Neuron (in vitro differentiated cells): ENCODE measurements at regions not wholly inside any gene's neighbourhood (a gene's known extent, or its start where the extent isn't known, plus 50 kb on each side); places are given as distances from the start of the nearest gene placed in this dataset.
A peak's percentile ranks its signal among the peaks of the same experiment; 100 is the strongest.

Source experiments
- H2AFZ ChIP-seq: one replicate; pipeline ENCODE4 v1.6.1; 2013; ENCODE audit warnings: low read depth, mild to moderate bottlenecking, inconsistent platforms, low read length, moderate library complexity
- H3K27me3 ChIP-seq: one replicate; pipeline ENCODE4 v1.6.1; 2013; ENCODE audit warnings: low read length; ENCODE audit not compliant: insufficient read depth
- H3K36me3 ChIP-seq: one replicate; pipeline ENCODE4 v1.6.1; 2013; ENCODE audit warnings: low read length; ENCODE audit not compliant: insufficient read depth
- H3K4me1 ChIP-seq: one replicate; pipeline ENCODE4 v1.6.1; 2013; ENCODE audit warnings: low read length; ENCODE audit not compliant: insufficient read depth
- H3K4me3 ChIP-seq: 2 replicates; pipeline ENCODE4 v1.5.1; 2013; ENCODE audit warnings: mild to moderate bottlenecking, low read length, moderate library complexity
- H3K9me3 ChIP-seq: one replicate; pipeline ENCODE4 v1.6.1; 2013; ENCODE audit warnings: low read length

DNA sequence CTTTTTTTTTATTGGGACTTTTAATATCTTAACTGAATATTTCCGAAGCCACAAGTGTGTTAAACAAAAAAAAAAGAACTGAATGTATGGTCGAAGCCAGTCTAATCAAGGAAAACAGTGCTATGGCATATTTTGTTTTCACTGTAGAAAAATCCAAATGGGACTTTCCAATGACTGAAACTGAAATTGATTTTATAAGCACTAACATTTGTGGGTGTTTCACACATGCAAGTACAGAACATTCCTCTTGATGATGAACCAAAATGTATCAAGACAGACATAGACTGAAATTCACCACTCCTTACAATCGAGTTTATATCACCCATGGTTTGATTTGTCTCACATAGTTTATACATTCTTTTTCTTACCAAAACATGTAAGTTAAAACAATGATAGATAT, 1026.8 kb downstream of the CDH18 start:
- Histone ChIP-seq H3K36me3 (no peaks in the 10 kb centered on the region), H3K4me3 (no peak overlapping the region), H2AFZ (no peak overlapping the region), H3K27me3 (no peaks in the 10 kb centered on the region), H3K4me1 (no peaks in the 10 kb centered on the region), H3K9me3 (no peaks in the 10 kb centered on the region)

GRCh38 chr5:18965893-18966292, 1022.1 kb downstream of the CDH18 start:
- Histone ChIP-seq H2AFZ (no peak overlapping the region), H3K9me3 (no peaks in the 10 kb centered on the region), H3K4me1 (no peaks in the 10 kb centered on the region), H3K4me3 (no peak overlapping the region), H3K27me3 (no peaks in the 10 kb centered on the region), H3K36me3 (no peaks in the 10 kb centered on the region)

DNA sequence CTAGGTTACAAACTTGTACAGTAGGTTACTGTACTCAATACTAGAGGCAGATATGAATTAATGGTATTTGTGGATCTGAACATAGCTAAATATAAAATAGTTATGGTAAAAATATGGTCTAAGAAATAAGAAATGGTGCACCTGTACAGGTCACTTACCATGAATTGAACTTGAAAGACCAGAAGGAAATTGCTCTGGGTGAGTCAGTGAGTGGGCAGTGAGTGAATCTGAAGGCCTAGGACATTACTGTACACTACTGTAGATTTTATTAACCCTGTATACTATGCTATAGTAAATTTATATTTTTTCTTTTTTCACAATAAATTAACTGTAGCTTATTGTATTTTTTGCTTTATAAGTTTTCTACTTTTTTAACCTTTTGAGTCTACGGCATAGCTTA, 1020.4 kb downstream of the CDH18 start:
- Histone ChIP-seq H3K4me3 (no peak overlapping the region), H3K36me3 (no peaks in the 10 kb centered on the region), H3K4me1 (no peaks in the 10 kb centered on the region), H2AFZ (no peak overlapping the region), H3K9me3 (no peaks in the 10 kb centered on the region), H3K27me3 (no peaks in the 10 kb centered on the region)

GRCh38 chr5:18968966-18969365, 1019.0 kb downstream of the CDH18 start:
- H3K9me3 ChIP-seq, result no peaks in the 10 kb centered on the region

DNA sequence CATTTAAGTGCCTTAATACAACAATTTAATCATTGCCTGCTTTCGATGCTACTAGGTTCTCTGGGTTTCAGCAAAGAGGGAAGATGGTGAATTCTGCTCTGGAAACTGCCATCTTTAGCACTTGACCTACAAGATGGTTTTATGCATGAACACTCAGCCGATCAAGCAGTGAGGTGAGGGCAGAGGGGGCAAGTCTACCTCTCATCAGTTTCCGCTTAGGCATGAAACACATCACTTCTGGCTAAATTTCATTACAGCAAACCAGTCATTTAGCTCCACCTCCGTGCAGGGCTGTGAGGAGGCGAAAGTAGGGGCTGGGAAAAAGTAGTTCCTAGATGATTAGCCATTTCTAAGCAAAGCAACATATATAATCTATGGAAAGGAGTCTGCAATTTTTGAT, 1018.0 kb downstream of the CDH18 start:
- H3K4me1 ChIP-seq, result no peaks in the 10 kb centered on the region
- H3K9me3 ChIP-seq, result no peaks in the 10 kb centered on the region
- no peaks in the 10 kb centered on the region for H3K27me3 ChIP-seq
- no peak overlapping the region for H3K4me3 ChIP-seq
- no peak overlapping the region for H2AFZ ChIP-seq
- no peaks in the 10 kb centered on the region for H3K36me3 ChIP-seq

More at GRCh38 chr5:18968966-18969365, 1019.0 kb downstream of the CDH18 start:
- Histone ChIP-seq H2AFZ (no peak overlapping the region), H3K4me1 (no peaks in the 10 kb centered on the region), H3K36me3 (no peaks in the 10 kb centered on the region), H3K4me3 (no peak overlapping the region), H3K27me3 (no peaks in the 10 kb centered on the region)

- H3K9me3 ChIP-seq, result no peaks in the 10 kb centered on the region
Measured at GRCh38 chr5:18972177-18972576, 1015.8 kb downstream of the CDH18 start.

DNA sequence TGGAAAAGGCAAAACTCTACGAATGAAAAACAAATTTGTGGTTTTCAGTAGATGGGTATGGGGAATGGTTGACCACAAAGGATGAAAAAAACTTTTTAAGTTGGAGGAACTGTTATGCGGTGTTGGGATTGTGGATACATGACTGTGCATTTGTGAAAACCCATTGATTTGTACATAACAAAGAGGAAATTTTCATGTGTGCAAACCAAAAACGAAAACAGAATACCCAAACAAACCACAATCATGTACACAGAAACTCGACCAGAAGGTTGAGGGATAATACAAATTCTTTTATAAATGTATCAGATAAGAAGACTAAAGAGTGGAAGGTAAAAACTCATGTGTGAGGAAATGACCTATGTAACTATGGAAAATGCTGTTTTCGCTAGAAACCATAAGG, 1012.4 kb downstream of the CDH18 start:
- Histone ChIP-seq H2AFZ (no peak overlapping the region), H3K4me3 (no peak overlapping the region), H3K4me1 (no peaks in the 10 kb centered on the region), H3K9me3 (no peaks in the 10 kb centered on the region), H3K36me3 (no peaks in the 10 kb centered on the region), H3K27me3 (no peaks in the 10 kb centered on the region)

More at GRCh38 chr5:18972177-18972576, 1015.8 kb downstream of the CDH18 start:
- H3K4me1 ChIP-seq, result no peaks in the 10 kb centered on the region
- no peaks in the 10 kb centered on the region for H3K27me3 ChIP-seq
- H3K4me3 ChIP-seq, result no peak overlapping the region
- H3K36me3 ChIP-seq, result no peaks in the 10 kb centered on the region
- no peak overlapping the region for H2AFZ ChIP-seq

DNA sequence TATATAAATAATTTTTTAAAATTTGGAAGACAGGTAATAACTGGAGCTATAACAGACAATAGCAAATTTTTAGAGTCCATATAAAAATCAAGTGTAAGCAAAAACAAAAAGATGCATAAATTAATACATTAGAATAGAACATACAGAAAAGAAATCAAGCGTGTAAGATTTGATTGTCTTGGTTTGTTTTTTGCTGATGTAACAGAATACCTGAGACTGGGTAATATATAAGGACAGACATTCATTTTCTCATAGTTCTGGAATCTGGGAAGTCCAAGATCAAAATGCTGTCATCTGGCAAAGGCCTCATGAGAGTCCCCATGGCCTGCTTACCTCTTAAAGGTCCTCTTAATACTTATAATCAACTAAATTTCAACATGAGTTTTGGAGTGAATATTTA, 1010.1 kb downstream of the CDH18 start:
- Histone ChIP-seq H3K9me3 (no peaks in the 10 kb centered on the region), H3K27me3 (no peaks in the 10 kb centered on the region), H3K4me1 (no peaks in the 10 kb centered on the region), H3K4me3 (no peak overlapping the region), H3K36me3 (no peaks in the 10 kb centered on the region), H2AFZ (no peak overlapping the region)

- no peaks in the 10 kb centered on the region for H3K36me3 ChIP-seq
- no peak overlapping the region for H2AFZ ChIP-seq
- no peaks in the 10 kb centered on the region for H3K27me3 ChIP-seq
- H3K4me1 ChIP-seq, result no peaks in the 10 kb centered on the region
- no peak overlapping the region for H3K4me3 ChIP-seq
- no peaks in the 10 kb centered on the region for H3K9me3 ChIP-seq
Measured at GRCh38 chr5:18984559-18985080, 1003.4 kb downstream of the CDH18 start.

GRCh38 chr5:18985171-18985758, 1002.7 kb downstream of the CDH18 start:
- Histone ChIP-seq H3K27me3 (no peaks in the 10 kb centered on the region), H2AFZ (peak overlapping the region; percentile 51), H3K4me3 (no peak overlapping the region), H3K36me3 (no peaks in the 10 kb centered on the region), H3K9me3 (no peaks in the 10 kb centered on the region), H3K4me1 (no peaks in the 10 kb centered on the region)

DNA sequence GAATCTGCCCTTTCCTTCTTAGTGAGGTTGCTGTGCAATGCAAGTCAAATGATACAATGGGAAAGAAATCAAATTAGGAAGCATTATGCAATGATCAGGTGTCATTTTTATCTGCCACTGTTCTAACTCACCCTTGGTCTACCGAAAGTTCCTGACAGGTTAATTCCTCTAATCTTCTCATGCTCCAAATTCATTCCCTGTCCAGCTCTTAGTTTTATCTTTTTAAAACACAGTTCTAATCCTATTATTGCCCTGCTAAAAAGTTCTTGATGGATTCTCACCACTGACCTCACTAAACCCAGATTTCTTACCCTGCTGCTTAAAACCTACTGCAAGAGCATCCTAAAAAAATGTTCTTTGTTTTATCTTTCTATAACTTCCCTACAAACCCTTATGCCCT, 1000.9 kb downstream of the CDH18 start:
- H3K9me3 ChIP-seq, result no peaks in the 10 kb centered on the region
- no peaks in the 10 kb centered on the region for H3K27me3 ChIP-seq
- no peak overlapping the region for H2AFZ ChIP-seq
- no peaks in the 10 kb centered on the region for H3K36me3 ChIP-seq
- no peak overlapping the region for H3K4me3 ChIP-seq
- no peaks in the 10 kb centered on the region for H3K4me1 ChIP-seq

DNA sequence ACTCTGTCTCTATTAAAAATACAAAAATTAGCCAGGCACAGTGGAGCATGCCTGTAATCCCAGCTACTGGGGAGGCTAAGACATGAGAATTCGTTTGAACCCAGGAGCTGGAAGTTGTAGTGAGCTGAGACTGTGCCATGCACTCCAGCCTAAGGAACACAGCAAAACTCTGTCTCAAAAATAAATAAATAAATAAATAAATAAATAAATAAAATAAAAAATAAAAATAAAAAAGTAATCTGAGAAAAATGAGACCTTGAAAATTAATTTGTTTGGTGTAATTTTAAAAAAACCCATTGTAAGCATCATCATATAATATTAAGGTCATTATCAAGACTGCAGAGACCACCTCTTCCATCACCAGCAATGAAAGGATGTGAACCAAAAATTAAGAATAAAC, 997.1 kb downstream of the CDH18 start:
- H2AFZ ChIP-seq, result no peak overlapping the region
- no peak overlapping the region for H3K4me3 ChIP-seq
- H3K36me3 ChIP-seq, result no peaks in the 10 kb centered on the region
- H3K9me3 ChIP-seq, result no peaks in the 10 kb centered on the region
- no peaks in the 10 kb centered on the region for H3K27me3 ChIP-seq
- H3K4me1 ChIP-seq, result no peaks in the 10 kb centered on the region

- H2AFZ ChIP-seq, result no peak overlapping the region
- H3K9me3 ChIP-seq, result no peaks in the 10 kb centered on the region
- no peaks in the 10 kb centered on the region for H3K4me1 ChIP-seq
- no peak overlapping the region for H3K4me3 ChIP-seq
- no peaks in the 10 kb centered on the region for H3K36me3 ChIP-seq
- no peaks in the 10 kb centered on the region for H3K27me3 ChIP-seq
Measured at GRCh38 chr5:18992264-18992663, 995.7 kb downstream of the CDH18 start.

GRCh38 chr5:18999478-18999877, 988.5 kb downstream of the CDH18 start:
- Histone ChIP-seq H3K36me3 (no peaks in the 10 kb centered on the region), H3K4me3 (no peak overlapping the region), H3K9me3 (no peaks in the 10 kb centered on the region), H3K4me1 (peaks cover 5% of the 10 kb centered on the region), H3K27me3 (no peaks in the 10 kb centered on the region), H2AFZ (no peak overlapping the region)
